SKM-1 (cell line): ENCODE measurements at regions not wholly inside any gene's neighbourhood (a gene's known extent, or its start where the extent isn't known, plus 50 kb on each side); places are given as distances from the start of the nearest gene placed in this dataset.
A peak's percentile ranks its signal among the peaks of the same experiment; 100 is the strongest.

Experiments used
- DNase-seq: peaks from one replicate; lab custom pipeline; 2025; ENCODE audit not compliant: unreplicated experiment; lab: John Stamatoyannopoulos, UW

DNA sequence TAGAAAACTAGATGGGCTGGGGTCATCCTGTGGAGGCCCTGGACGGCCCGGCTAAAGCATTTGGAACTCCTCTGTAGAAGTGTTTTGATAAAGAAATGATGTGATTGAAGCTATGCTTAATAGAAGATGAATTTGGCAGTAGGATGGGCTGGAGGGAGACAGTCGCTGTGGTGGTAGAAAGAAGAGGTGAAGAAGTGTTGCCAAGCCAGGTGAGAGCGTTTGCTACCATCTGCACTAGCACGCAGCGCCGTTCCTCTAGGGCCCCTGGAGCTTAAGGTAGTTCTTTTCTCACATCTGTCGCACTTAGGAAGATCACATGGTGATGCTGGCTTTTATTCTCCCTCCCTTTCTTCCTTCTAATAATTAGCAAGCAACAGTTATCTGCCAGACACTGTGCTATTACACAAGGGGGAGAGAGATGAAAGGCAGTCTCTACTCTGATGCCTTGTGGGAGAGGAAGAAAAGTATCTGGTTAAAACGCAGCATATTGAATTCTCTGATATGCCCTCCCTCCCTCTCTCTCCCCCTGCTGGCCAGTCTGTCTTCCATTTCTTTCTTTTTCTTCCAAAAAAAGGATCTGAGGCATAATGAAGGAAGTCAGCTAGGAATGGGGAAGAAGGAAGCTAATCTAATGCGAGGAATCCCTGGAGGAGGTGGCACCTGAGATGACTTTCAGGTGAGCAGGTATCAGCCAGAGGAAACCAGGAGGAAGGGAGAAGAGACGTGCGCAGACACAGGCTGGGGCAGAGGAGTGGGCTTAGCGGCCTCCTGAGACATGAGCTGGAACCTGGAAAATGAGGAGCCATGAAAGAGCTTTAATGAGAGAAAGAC is 162.3 kb upstream of the KLF14 start:
- DNase-seq: peak; percentile 14

- no peak for DNase-seq
These were observed 163.0 kb upstream of the KLF14 start for GRCh38 chr7:130896898-130897514.

DNA sequence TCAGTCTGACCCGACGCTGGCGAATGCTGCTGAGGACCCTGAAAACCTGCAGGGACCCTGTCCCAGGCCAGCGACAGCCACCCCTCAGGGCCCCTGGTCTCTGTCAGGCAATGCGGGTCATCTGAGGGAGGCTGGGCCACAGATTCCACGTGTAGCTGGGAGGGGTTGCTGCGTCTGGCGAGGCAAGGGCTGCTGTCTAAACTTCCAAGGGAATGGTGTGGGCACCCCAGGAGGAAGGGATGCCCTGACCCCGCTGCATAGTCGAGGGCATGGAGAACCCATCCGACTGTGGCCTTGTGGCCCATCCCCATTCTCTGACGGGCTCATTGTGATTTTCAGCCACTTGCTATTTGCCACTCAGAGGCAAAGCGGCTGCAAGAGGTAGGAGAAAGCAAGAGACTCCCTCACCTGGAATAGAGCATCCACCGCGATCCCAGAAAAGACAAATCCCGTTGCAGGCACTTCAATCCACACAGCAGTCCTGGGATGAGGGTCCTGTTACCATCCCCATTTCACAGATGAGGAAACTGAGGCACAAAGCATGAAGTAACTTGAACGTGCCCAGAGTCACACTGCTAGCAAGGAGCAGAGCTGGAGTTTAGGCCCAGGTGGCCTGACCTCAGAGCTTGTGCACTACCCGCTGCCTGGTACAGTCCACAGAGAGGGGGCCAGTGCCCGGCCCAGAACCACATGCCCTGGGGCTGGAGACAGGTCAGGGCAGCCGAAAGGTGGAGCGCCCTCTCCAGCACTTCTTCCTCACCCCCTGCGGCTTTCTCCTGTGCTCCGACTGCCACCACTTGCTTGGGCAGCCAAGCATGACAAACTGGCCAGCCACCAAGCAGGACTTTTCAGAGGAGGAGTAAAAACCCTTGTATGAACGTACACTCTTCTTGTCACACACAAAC is 163.8 kb upstream of the KLF14 start:
- DNase-seq: no peak

- no peak for DNase-seq
These were observed 165.1 kb upstream of the KLF14 start for GRCh38 chr7:130899071-130899560.

- no peak for DNase-seq
These were observed 165.8 kb upstream of the KLF14 start for GRCh38 chr7:130899638-130900401.

GRCh38 chr7:130900471-130901076 is 166.6 kb upstream of the KLF14 start:
- DNase-seq: no peak

DNA sequence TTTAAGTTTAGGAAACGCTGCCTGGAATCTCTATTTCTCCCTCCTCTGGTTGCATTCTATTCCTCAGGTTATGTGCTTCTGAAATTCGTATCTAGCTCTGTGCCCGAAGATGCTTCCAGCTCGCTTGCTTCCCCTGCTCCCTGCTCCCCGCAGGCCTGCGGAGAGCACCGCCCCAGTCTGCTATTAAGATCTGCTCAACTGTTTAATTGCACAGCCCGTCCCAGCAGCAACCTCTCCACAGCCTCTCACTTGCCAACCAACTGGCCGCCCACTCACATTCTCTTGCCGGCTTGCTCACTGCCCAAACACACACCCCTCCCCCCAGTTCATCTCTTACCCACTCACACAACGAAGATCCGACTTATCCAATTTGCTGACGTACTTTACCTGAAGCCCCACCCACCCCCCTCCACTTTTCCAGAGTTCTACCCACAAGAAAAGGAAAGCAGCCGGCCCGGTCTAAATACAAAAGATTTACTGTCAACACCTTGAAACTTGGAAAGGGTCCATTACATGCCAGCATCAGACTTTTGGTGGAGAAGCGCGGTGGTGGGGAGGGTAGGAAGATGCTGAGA is 167.3 kb upstream of the KLF14 start:
- DNase-seq: no peak

- no peak for DNase-seq
These were observed 168.8 kb upstream of the KLF14 start for GRCh38 chr7:130902755-130903357.

DNA sequence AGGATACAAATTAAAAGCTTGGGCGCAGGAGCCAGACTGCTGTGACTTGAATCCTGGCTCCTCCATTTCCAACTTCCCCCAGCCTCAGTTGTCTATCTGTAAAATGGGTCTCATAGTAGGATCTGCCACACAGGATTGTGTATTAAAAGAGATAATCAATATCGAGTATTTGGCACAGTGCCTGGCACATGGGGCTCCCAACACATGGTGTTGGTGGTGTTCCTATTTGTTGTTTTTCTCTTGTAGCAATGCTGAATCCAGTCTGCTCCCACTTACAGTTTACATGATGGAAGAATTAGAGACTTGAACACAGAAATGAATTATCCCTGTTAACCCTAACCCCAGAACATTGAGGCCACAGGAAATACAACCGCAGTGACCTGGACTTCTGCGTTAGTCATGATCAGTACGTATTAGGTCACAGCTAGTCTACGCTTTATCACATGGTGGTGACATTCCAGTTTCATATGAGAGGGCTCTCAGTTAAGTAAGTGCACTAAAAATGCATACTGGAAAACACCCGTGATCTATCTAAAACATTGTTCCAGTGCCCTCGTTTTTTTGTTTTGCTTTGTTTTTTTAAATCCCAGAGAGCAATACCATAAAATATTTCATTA is 169.5 kb upstream of the KLF14 start:
- DNase-seq: no peak

DNA sequence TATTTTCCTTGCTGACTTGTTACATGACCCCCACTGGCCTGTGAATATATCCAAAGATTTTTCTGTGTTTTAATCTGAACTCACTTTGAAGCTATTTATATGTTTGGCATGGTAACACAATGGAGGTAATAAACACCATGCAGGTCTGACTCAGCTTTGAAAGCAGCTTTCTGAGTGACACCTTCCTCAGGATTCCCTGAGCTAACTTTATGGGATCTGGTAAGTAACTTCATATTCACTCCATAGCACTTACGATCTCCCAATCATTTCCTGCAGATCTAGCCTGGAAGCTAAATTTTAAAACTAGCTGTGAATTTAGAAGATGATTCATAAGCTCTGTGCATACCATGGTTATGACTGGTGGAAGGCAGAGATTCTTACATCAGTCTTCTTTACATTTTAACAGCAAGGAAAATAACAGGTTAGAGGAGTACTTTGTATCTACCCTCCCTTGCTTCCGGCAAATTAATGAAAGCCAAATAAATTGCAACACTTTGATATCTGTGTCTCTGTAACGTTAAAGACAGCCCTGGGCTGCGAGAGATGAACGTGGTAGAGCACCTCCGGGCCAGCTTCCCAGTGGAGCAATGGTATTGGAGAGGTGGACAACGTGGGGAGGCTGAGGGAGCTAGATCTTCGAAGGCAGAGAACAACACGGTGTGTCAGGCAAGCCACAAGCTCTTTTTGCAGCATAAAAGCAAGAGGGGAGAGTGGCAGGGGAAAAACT is 170.2 kb upstream of the KLF14 start:
- no peak for DNase-seq

GRCh38 chr7:130904792-130905191 is 170.8 kb upstream of the KLF14 start:
- DNase-seq: no peak

GRCh38 chr7:130906575-130906974 is 172.6 kb upstream of the KLF14 start:
- no peak for DNase-seq

DNA sequence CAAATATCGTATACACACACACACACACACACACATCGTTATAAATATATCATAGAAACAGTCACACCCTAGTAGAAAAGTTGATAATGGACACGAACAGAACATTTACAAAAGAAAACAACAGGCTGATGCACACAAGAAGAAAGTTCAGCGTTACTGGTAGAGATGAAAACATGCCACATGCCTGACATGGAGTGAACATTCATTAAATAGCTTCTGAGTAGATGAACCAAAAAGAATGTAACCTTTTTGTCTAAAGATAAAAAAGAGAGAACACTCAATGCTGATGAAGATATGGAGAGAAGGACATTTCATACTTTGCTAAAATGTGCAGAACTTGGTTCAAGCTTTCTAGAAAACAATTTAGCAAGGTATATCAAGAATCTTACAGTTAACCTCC is 173.4 kb upstream of the KLF14 start:
- DNase-seq: no peak

- no peak for DNase-seq
These were observed 174.5 kb upstream of the KLF14 start for GRCh38 chr7:130908345-130909160.

GRCh38 chr7:130909161-130909836 is 175.3 kb upstream of the KLF14 start:
- no peak for DNase-seq

DNA sequence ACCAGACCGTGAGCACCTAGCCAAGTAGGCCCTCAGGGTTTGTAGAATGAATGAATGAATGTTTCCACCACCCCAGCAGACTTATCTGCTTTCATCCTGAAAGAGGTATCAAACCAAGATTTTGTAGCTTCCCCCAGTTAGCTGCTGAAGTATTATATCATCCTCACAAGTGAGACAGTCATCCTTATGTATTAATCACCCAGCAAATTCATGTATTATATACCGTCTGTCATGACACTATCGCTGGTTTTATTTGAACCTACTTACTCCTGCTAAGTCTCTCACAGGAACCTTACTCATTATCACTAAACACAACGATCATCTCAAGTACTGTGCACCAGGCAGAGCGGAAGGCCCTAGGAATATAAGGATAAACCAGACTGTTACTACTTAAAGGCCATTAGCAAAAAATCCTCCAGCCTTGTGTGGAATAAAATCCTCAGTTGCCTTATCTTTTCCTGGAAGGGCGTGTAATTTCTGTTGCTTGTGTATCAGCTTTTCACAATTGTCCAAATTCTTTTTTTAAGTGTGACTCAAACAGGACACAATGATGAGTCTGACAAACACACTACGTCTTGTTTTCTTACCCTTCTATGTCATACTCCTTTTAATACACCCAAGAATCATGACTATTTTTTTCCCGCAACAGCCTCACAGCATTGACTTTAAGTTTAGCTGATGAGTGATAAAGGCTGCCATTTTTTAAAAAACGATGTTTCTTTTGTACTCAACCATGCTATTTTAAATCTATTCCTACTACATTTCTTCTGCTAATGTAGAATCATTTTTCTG is 176.1 kb upstream of the KLF14 start:
- DNase-seq: no peak
